ENCODE measurements at regions not wholly inside any gene's neighbourhood (a gene's known extent, or its start where the extent isn't known, plus 50 kb on each side); places are given as distances from the start of the nearest gene placed in this dataset.

DNA sequence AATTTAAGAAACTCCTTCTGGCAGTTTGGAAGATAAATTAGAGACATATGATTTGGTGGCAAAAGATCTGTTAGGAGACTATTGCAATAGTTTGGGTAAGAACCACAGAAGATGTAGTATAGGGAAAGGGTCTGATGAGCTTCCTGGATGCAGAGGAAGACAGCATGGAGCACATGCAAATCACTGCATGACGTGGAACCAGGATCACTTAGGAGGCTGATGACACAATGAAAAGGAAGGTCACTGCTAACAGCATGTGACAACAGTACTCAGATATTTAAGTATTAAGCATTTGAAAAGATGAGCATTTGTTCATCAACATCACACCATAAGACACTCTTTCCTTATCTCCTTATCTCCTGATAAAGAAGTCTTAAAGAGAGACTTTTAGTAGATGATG lies 167.8 kb upstream of the LDB2 start:
- TF ChIP-seq EZH2 (IDR thresholded peaks at IDR 0.05; ENCODE audit: insufficient read depth, poor library complexity, severe bottlenecking) (no peak), EZH2phosphoT487 (IDR thresholded peaks at IDR 0.05; ENCODE audit: insufficient read depth, low read depth) (no peak)
